Keratinocyte (primary cell): ENCODE measurements at regions not wholly inside any gene's neighbourhood (a gene's known extent, or its start where the extent isn't known, plus 50 kb on each side); places are given as distances from the start of the nearest gene placed in this dataset.

Source experiments
- DNase-seq: peaks from one replicate; pipeline ENCODE4 v3.0.0-alpha.2; 2011; ENCODE audit warnings: low read depth, missing footprints, low spot score
- FAIRE-seq: peaks from 2 replicates; lab custom pipeline; 2011; peaks lifted over from hg19 to GRCh38; lab: Jason Lieb, UNC
- H2AFZ ChIP-seq: 2 replicates; pipeline ENCODE4 v1.6.0; 2012; ENCODE audit warnings: low read length, control low read depth, inconsistent platforms; ENCODE audit not compliant: control insufficient read depth
- H3K27ac ChIP-seq: 2 replicates; pipeline ENCODE4 v1.5.1; 2011; ENCODE audit warnings: low read length; ENCODE audit not compliant: control insufficient read depth, insufficient read depth
- H3K27me3 ChIP-seq: 3 replicates; pipeline ENCODE4 v1.6.0; 2011; ENCODE audit warnings: low read length; ENCODE audit not compliant: control insufficient read depth, insufficient read depth; ENCODE audit errors: extremely low read depth
- H3K36me3 ChIP-seq, 2 experiments: 2 replicates in 1 of 2; 3 replicates in 1 of 2; pipeline ENCODE4 v1.5.1; 2011; ENCODE audit warnings: low read length in 2 of 2, mild to moderate bottlenecking in 1 of 2; ENCODE audit not compliant: control insufficient read depth in 2 of 2, insufficient read depth in 2 of 2; ENCODE audit errors: extremely low read depth in 1 of 2
- H3K4me1 ChIP-seq: 3 replicates; pipeline ENCODE4 v1.5.1; 2011; ENCODE audit warnings: low read length; ENCODE audit not compliant: control insufficient read depth, insufficient read depth; ENCODE audit errors: extremely low read depth
- H3K4me2 ChIP-seq: 3 replicates; pipeline ENCODE4 v1.6.0; 2011; ENCODE audit warnings: low read depth, low read length; ENCODE audit not compliant: control insufficient read depth, insufficient read depth; ENCODE audit errors: extremely low read depth
- H3K4me3 ChIP-seq, 3 experiments: fragments of 200-600 bp in 1 of 3; sonication (generic) in 1 of 3; 2 replicates in 2 of 3; 3 replicates in 1 of 3; pipeline ENCODE4 v1.5.1; 2011 to 2016; ENCODE audit warnings: low read length in 3 of 3, mild to moderate bottlenecking in 3 of 3, control low read depth in 2 of 3, inconsistent platforms in 1 of 3, low read depth in 1 of 3, mixed read lengths in 1 of 3, mixed run types in 1 of 3, moderate library complexity in 1 of 3; ENCODE audit not compliant: control insufficient read depth in 2 of 3, insufficient read depth in 2 of 3; ENCODE audit errors: extremely low read depth in 1 of 3
- H3K79me2 ChIP-seq: 2 replicates; pipeline ENCODE4 v1.6.0; 2012; ENCODE audit warnings: low read length; ENCODE audit not compliant: control insufficient read depth, insufficient read depth
- H3K9ac ChIP-seq: 3 replicates; pipeline ENCODE4 v1.6.0; 2011; ENCODE audit warnings: low read length; ENCODE audit not compliant: control insufficient read depth, insufficient read depth; ENCODE audit errors: extremely low read depth
- H3K9me1 ChIP-seq: 3 replicates; pipeline ENCODE4 v1.6.0; 2011; ENCODE audit warnings: low read length; ENCODE audit not compliant: control insufficient read depth, insufficient read depth; ENCODE audit errors: extremely low read depth
- H3K9me3 ChIP-seq: 2 replicates; pipeline ENCODE4 v1.5.1; 2012; ENCODE audit warnings: low read depth, low read length; ENCODE audit not compliant: control insufficient read depth
- H4K20me1 ChIP-seq: 3 replicates; pipeline ENCODE4 v1.6.0; 2011; ENCODE audit warnings: low read length; ENCODE audit not compliant: control insufficient read depth, insufficient read depth; ENCODE audit errors: extremely low read depth
- EZH2 ChIP-seq: IDR thresholded peaks from one replicate; pipeline ENCODE4 v1.6.1; 2012; ENCODE audit warnings: inconsistent platforms, mild to moderate bottlenecking, low read length, moderate library complexity
- dilution Hi-C: fragments of 300-500 bp; cut with MboI; formaldehyde crosslinking; loops from one replicate; pipeline ENCODE4 v1.7.0; 2020; ENCODE audit warnings: low sequenced_read_pairs; ENCODE audit not compliant: extremely low pct_ligation_motif_present
- TF ChIP-seq, protein P1 (sequence below), 3 experiments: IDR thresholded peaks in 1 of 3; conservative IDR thresholded peaks in 1 of 3; optimal IDR thresholded peaks in 1 of 3; 2 replicates in 2 of 3; 3 replicates in 1 of 3; pipeline versions ENCODE3 to v1.5.1; 2011; ENCODE audit warnings: low read length in 3 of 3, mild to moderate bottlenecking in 3 of 3, moderate library complexity in 2 of 3, control low read depth in 1 of 3, inconsistent platforms in 1 of 3; ENCODE audit not compliant: insufficient read depth in 2 of 3; ENCODE audit errors: extremely low read depth in 1 of 3

DNA sequence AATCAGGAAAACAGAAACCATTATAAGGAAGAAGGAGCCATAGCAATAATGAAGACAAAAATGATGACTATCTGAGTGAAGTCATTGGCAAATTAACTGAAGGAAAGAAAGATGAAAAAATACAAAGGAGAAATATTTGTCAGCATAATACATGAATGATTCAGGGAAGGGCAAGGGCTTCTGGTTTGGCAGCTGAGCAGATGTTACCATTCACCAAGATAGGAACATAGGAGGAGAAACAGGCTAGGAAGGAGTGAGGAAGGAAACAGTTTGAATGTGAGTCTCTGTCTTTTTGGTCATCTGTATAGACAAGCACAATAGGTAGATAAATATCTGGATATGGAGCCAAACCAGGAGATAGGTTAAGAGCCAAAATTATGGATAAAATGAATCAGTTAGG is 296.0 kb downstream of the ISL1 start:
- TF ChIP-seq EZH2 = no peak
- TF ChIP-seq, protein P1, sequence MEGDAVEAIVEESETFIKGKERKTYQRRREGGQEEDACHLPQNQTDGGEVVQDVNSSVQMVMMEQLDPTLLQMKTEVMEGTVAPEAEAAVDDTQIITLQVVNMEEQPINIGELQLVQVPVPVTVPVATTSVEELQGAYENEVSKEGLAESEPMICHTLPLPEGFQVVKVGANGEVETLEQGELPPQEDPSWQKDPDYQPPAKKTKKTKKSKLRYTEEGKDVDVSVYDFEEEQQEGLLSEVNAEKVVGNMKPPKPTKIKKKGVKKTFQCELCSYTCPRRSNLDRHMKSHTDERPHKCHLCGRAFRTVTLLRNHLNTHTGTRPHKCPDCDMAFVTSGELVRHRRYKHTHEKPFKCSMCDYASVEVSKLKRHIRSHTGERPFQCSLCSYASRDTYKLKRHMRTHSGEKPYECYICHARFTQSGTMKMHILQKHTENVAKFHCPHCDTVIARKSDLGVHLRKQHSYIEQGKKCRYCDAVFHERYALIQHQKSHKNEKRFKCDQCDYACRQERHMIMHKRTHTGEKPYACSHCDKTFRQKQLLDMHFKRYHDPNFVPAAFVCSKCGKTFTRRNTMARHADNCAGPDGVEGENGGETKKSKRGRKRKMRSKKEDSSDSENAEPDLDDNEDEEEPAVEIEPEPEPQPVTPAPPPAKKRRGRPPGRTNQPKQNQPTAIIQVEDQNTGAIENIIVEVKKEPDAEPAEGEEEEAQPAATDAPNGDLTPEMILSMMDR (optimal IDR thresholded peaks at IDR 0.05 in 1 of 3, IDR thresholded peaks at IDR 0.05 in 1 of 3, conservative IDR thresholded peaks at IDR 0.05 in 1 of 3; ENCODE audit: extremely low read depth in 1 of 3, insufficient read depth in 2 of 3, low read length in 3 of 3) = no peak
- H3K4me1 ChIP-seq = no peaks in the 10 kb centered on the region
- no peaks in the 10 kb centered on the region for H4K20me1 ChIP-seq
- H3K9me1 ChIP-seq = no peaks in the 10 kb centered on the region
- no peak overlapping the region for H3K4me3 ChIP-seq
- H3K79me2 ChIP-seq = no peaks in the 10 kb centered on the region
- H2AFZ ChIP-seq = no peak overlapping the region
- DNase-seq = no peak
- H3K4me2 ChIP-seq = no peak overlapping the region
- no peaks in the 10 kb centered on the region for H3K27me3 ChIP-seq
- no peak overlapping the region for H3K9ac ChIP-seq
- dilution Hi-C loops = no loop called here
- H3K9me3 ChIP-seq = no peaks in the 10 kb centered on the region
- H3K36me3 ChIP-seq = no peaks in the 10 kb centered on the region
- no peak for FAIRE-seq
- no peak overlapping the region for H3K27ac ChIP-seq

DNA sequence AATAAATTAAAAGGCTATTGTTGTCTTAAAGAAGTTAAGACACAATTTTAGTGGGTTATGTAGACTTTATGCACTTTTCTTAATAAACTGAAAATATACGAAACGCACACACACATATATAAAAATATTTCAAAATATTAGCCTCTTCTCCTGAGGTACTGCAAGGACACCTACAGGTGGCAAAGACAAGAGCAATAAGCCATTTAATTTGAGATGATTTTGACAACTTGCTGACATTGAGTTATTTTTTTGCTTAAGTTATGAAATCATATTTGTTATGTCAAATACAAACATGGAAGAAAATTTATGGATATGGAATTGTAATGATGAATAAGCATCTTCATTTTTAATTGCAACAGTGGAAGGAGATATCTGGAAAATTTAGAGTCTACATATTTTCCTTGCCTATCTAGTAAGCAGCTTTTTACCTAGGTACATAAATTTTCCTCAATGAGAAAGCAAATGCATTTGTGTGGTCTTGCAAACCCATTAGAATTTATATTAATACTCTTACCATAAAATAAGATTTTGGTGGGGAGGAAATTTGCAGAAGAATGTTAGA is 301.6 kb downstream of the ISL1 start:
- Histone ChIP-seq H2AFZ (no peak overlapping the region), H3K4me3 (no peak overlapping the region), H3K9me1 (no peaks in the 10 kb centered on the region), H3K9me3 (no peaks in the 10 kb centered on the region), H3K27me3 (no peaks in the 10 kb centered on the region), H3K27ac (no peak overlapping the region), H3K9ac (no peak overlapping the region), H3K79me2 (no peaks in the 10 kb centered on the region), H3K36me3 (no peaks in the 10 kb centered on the region), H3K4me1 (no peaks in the 10 kb centered on the region), H4K20me1 (no peaks in the 10 kb centered on the region), H3K4me2 (no peak overlapping the region)
- dilution Hi-C loops = no loop called here
- TF ChIP-seq EZH2 = no peak
- TF ChIP-seq, protein P1 (optimal IDR thresholded peaks at IDR 0.05 in 1 of 3, IDR thresholded peaks at IDR 0.05 in 1 of 3, conservative IDR thresholded peaks at IDR 0.05 in 1 of 3; ENCODE audit: extremely low read depth in 1 of 3, insufficient read depth in 2 of 3, low read length in 3 of 3) = peak in 2 of 3 experiments; percentile 43 to 53
- FAIRE-seq (no peak), DNase-seq (no peak)
